Embryonic facial prominence (tissue), 1 donor: ENCODE measurements at regions not wholly inside any gene's neighbourhood (a gene's known extent, or its start where the extent isn't known, plus 50 kb on each side); places are given as distances from the start of the nearest gene placed in this dataset.

ENCODE experiments used
- DNase-seq: peaks from one replicate; pipeline ENCODE4 v3.0.0-alpha.2; 2016; ENCODE audit errors: extremely low spot score

DNA sequence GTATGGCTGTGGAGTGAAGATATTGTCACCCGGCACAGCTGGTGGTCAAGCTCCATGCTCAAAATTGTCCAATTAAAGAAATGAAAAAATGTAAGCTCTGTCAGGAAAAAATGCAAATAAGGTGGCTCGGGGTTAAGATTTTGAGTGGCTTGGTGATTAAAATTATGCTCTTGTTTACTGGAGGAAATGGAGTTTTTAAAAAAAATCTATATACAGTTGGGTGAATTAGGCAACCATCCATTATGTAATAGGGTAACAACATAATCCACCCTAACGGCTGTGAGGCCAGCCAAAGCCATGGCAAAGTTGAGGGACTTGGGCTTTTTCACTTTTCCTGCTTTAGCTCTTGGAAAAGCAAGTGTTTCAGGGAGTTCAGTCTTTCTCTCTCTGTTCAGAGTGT lies 260.8 kb upstream of the HABP2 start:
- DNase-seq: no peak

- no peak for DNase-seq
These were observed 260.1 kb upstream of the HABP2 start for GRCh38 chr10:113292743-113293142.

GRCh38 chr10:113293167-113293566 lies 259.7 kb upstream of the HABP2 start:
- DNase-seq: no peak

DNA sequence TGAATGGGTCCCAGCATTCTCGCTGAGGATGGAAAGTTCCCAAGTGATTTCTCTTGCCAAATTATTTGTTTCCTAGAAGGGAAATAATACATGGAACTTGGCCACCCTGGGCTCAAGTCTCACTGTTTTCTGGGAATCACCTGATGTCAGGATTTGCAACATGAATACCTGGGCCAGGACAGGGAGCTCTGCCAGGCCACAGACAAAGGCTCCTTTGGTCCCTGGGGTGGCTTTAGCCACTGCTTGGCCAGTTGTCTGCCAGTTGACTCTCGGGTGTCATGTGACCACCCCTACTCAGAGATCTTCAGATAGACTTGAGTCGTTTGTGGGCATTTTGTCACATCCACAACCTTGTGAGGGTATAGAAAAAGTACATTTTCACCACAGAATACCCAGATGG lies 258.0 kb upstream of the HABP2 start:
- DNase-seq: no peak

- no peak for DNase-seq
These were observed 255.6 kb upstream of the HABP2 start for GRCh38 chr10:113297226-113297625.

DNA sequence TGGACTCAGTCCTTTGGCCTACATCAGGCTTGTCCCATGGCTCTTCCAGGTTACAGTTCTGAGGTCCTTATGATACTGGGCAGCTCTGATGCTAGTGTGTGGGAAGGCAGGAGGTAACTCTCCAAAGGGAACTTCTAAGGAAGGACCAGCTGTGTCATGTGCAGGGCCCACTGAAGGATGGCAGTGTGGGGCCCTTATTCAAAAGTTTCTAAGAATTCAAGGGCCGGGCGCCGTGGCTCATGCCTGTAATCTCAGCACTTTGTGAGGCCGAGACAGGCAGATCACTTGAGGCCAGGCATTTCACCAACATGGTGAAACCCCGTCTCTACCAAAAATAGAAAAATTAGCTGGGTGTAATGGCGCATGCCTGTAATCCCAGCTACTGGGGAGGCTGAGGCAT lies 254.2 kb upstream of the HABP2 start:
- DNase-seq: no peak

GRCh38 chr10:113300201-113300600 lies 252.7 kb upstream of the HABP2 start:
- DNase-seq: no peak

- DNase-seq: no peak
These were observed 252.2 kb upstream of the HABP2 start for GRCh38 chr10:113300617-113301016.

DNA sequence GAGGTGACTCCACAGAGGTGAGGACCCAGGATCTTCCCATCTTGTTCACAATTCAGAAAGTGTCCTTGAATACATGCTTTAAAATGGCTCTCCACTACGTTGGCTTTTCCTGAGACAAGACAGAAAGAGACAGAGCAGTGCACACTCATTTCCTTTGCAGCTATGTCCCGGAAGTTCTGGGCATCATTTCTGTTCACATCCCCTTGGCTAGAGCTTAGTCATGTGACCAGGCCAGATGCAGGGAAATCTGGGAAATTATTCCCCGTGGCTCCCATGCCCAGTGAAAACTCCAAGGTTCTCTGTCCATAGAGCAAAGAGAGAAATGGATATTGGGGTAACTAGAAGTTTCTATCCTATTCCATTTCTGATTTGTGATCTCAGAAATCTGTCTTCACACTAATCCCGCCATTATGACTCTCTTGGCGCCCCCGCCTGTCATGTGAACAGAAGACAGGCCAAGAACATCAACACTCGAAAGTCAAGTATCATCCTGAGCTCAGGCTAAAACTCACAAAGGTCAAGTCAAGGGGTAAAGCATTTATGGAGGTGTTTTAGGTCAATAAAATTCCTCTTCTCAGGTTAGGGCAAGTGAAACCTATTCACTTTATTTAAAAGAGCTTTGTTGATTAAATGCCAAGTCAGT lies 251.4 kb upstream of the HABP2 start:
- DNase-seq: no peak

DNA sequence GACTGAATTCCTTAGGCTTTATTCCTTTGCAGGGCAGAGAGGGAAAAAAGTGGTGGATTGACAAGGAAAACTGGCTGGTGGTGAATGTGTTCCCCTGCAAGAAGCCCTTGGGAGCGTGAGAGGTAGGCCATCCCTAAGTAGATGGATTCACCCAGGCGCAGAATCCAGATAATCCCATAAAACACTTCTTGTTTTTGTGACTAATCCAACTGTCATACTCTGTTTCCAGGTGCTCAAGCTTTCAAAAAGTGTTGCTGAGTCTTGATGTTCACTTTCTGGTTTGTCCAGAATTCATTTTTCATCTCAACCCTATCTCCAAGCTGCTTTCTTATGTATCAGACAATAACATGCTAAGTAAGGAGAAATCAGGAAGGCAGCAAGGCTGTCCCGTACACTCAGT lies 250.8 kb upstream of the HABP2 start:
- DNase-seq: no peak

GRCh38 chr10:113303544-113304146 lies 249.2 kb upstream of the HABP2 start:
- no peak for DNase-seq

GRCh38 chr10:113304726-113305125 lies 248.1 kb upstream of the HABP2 start:
- DNase-seq: no peak

DNA sequence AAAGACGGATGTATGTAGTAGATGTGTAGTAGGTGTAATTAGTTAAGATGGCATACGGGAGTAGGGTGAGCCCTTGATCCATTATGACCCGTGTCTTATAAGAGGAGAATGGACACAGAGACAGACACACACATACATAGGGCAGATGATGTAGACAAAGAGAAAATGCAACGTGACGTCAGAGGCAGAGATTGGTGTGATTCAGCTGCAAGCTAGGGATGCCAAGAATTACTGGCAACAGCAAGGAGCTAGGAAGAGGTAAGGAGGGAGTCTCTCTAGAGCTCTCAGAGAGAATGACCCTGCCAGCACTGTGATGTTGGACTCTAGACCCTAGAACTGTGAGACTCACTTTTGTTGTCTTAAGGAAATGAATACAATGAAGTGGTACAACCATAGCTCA lies 247.0 kb upstream of the HABP2 start:
- no peak for DNase-seq

DNA sequence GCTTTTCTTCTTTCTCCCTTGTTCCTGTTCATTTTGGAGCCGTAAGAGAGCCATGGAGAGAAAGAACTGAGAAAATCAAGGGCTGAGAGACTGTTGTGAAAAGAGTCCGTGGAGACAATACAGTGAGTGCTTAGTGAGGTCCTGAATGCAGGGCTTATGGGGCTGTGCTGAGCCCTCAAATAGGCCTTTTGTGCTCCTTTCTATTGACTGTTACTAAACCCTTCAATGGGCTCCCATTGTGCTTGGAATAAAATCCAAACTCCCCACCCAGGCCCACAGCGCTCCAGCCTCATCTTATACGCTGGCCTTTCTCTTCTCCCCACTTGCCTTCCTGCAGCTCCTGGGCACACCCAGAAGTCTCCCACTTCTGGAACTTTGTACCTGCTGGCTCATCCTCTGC lies 243.1 kb upstream of the HABP2 start:
- DNase-seq: no peak

GRCh38 chr10:113310347-113310746 lies 242.5 kb upstream of the HABP2 start:
- no peak for DNase-seq

- no peak for DNase-seq
These were observed 239.7 kb upstream of the HABP2 start for GRCh38 chr10:113313048-113313602.

DNA sequence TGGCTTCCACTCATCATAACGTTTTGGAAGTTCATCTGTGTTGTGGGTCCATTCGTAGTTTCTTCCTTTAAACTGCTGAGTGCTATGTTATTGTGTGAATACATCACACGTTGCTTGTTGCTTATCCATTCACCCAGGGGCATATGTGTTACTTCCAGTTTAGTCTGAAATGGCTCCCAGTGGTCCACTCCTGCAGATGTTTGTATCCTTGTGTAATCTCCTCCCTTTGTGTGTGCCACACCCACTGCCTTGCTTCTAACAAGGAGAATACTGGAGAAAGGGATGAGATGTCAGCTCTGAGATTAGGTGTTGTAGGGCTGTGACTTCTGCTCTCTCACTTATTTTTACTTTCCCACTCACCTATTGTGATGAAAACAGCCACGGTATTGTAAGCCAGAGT lies 239.1 kb upstream of the HABP2 start:
- DNase-seq: no peak

GRCh38 chr10:113316506-113316905 lies 236.3 kb upstream of the HABP2 start:
- no peak for DNase-seq

- DNase-seq: no peak
These were observed 235.4 kb upstream of the HABP2 start for GRCh38 chr10:113317489-113317888.

- no peak for DNase-seq
These were observed 233.4 kb upstream of the HABP2 start for GRCh38 chr10:113319479-113319878.

DNA sequence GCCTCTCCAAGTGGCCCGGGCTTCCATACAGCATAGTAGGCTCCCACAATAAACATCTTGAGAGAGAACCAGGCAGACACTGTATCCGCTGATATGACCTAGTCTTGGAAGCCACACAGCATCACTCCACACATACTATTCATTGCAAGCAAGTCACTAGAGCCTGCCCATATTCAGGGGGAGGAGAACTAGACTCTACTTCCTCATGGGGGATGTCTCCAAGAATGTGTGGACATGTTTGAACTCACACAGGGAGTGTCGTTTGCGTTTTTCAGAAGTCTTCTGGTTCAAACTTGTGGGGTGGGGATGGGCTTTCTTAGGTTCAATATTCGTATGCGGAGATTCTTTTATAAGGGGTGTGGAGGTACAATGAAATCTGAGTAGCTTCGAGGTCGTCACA lies 232.6 kb upstream of the HABP2 start:
- DNase-seq: no peak

GRCh38 chr10:113320987-113321386 lies 231.9 kb upstream of the HABP2 start:
- no peak for DNase-seq

- DNase-seq: no peak
These were observed 230.0 kb upstream of the HABP2 start for GRCh38 chr10:113322843-113323242.

DNA sequence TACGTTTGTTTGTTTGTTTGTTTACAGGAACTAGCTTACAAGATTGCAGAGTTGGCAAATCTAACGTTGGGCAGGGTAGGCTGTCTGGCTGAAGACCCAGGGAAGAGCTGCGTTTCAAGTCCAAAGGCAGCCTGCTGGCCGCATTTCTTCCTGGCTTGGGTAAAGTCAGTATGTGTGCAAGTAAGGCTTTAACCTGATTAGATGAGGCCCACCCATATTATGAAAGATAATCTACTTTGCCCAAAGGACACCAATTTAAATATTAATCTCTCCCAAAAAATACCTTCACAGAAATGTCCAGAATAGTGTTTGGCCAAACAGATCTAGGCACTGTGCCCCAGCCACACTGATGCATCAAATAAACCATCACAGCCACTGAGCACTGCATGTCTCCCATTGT lies 228.9 kb upstream of the HABP2 start:
- DNase-seq: no peak
